22Rv1 (cell line): ENCODE measurements at regions not wholly inside any gene's neighbourhood (a gene's known extent, or its start where the extent isn't known, plus 50 kb on each side); places are given as distances from the start of the nearest gene placed in this dataset.

Experiments
- ZFX ChIP-seq: fragments of 450-650 bp; IDR thresholded peaks from 2 replicates; pipeline ENCODE4 v1.6.1; 2017; ENCODE audit warnings: antibody characterized with exemption, borderline replicate concordance
- TF ChIP-seq, protein P1 (sequence below): fragments of 450-650 bp; IDR thresholded peaks from 2 replicates; pipeline ENCODE4 v1.5.1; 2017; ENCODE audit warnings: mild to moderate bottlenecking

DNA sequence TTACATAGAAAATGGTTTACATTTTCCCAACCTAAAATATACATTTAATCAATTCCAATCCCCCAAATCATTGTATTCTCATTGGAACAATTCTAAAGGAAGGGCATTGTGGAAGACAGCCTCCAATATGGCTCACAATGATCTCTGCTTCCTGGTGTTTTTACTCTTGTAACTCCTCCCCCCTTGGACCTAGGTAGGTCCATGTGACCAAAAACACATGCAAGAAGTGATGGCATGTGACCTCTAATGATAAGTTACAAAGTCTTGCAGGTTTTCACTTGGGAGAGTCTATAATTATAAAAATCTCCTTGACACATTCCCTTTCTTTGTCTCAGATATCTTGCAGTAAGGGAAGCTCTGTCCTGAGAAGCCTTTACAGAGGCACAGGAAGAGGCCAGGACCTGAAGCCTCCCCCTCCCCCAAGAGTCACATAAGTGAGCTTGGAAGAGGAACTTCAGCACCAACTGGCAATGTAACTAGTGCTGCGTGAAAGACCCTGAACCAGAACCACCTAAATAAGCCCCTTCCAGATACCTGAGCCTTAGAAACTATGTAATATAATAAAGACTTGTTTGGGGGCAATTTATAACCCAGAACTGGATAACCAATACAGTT is 816.2 kb upstream of the ATXN8OS start:
- TF ChIP-seq, protein P1, sequence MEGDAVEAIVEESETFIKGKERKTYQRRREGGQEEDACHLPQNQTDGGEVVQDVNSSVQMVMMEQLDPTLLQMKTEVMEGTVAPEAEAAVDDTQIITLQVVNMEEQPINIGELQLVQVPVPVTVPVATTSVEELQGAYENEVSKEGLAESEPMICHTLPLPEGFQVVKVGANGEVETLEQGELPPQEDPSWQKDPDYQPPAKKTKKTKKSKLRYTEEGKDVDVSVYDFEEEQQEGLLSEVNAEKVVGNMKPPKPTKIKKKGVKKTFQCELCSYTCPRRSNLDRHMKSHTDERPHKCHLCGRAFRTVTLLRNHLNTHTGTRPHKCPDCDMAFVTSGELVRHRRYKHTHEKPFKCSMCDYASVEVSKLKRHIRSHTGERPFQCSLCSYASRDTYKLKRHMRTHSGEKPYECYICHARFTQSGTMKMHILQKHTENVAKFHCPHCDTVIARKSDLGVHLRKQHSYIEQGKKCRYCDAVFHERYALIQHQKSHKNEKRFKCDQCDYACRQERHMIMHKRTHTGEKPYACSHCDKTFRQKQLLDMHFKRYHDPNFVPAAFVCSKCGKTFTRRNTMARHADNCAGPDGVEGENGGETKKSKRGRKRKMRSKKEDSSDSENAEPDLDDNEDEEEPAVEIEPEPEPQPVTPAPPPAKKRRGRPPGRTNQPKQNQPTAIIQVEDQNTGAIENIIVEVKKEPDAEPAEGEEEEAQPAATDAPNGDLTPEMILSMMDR, result no peak
- no peak for TF ChIP-seq ZFX
